ENCODE measurements at regions not wholly inside any gene's neighbourhood (a gene's known extent, or its start where the extent isn't known, plus 50 kb on each side); places are given as distances from the start of the nearest gene placed in this dataset.

DNA sequence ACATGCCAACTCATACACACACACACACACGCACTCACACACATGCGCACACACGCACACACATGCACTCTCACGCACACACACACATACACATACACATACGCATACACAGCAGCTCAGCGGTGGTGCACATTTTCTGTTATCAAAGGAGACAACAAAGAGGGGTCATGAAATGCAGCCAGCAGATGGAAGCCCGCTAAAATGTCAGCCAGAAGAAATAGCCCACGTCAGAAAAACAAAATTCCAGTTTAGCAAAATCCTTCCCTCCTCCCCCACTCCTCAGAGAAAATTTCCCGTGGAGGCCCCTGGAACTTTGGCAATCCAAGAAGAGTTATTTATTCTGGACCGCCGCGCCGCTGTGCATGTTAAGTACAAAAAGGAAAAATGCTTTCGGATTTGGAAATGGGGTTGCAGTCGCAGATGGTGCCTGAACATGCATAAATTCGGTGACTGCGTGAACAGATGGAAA lies 114.6 kb upstream of the VSTM2B start:
- no peaks in the 10 kb centered on the region for H3K4me1 ChIP-seq
- no peaks in the 10 kb centered on the region for H3K36me3 ChIP-seq (ENCODE audit: low read depth, missing control alignments)
- H3K4me3 ChIP-seq = no peak overlapping the region
- 52 to 59% methylated on average over 17 of the region's 17 CpGs for whole genome bisulfite sequencing, 2 donors
- intact Hi-C loops (cut with DNase I; ENCODE audit: low total_unique reads) = no loop called here
- no peak overlapping the region for H3K27ac ChIP-seq
- no peaks in the 10 kb centered on the region for H3K9me3 ChIP-seq
- TF ChIP-seq POLR2A (IDR thresholded peaks at IDR 0.05) = no peak
- TF ChIP-seq CTCF (IDR thresholded peaks at IDR 0.05) = no peak
- DNase-seq = peak; percentile 39
- H3K27me3 ChIP-seq = no peaks in the 10 kb centered on the region

- DNase-seq = no peak
Observed at GRCh38 chr19:29413435-29413834, 112.4 kb upstream of the VSTM2B start.

GRCh38 chr19:29415507-29415906 lies 110.3 kb upstream of the VSTM2B start:
- TF ChIP-seq CTCF (IDR thresholded peaks at IDR 0.05) (no peak), POLR2A (IDR thresholded peaks at IDR 0.05) (no peak)
- WGBS, 2 donors = 53 to 74% methylated on average over 3 to 5 of the region's 5 CpGs

More at GRCh38 chr19:29413435-29413834, 112.4 kb upstream of the VSTM2B start:
- Histone ChIP-seq H3K27me3 (no peaks in the 10 kb centered on the region), H3K9me3 (no peaks in the 10 kb centered on the region), H3K27ac (no peak overlapping the region), H3K4me3 (no peak overlapping the region), H3K36me3 (ENCODE audit: low read depth, missing control alignments) (no peaks in the 10 kb centered on the region), H3K4me1 (no peaks in the 10 kb centered on the region)
- no peak for TF ChIP-seq POLR2A (IDR thresholded peaks at IDR 0.05)
- TF ChIP-seq CTCF (IDR thresholded peaks at IDR 0.05) = no peak
- 75% methylated on average over 3 of the region's 3 CpGs; no CpG with 5 or more reads in 1 of the 2 donors for WGBS, 2 donors
- intact Hi-C loops (cut with DNase I; ENCODE audit: low total_unique reads) = no loop called here

GRCh38 chr19:29417048-29417447 lies 108.7 kb upstream of the VSTM2B start:
- no peak overlapping the region for H3K4me3 ChIP-seq
- DNase-seq = no peak
- H3K9me3 ChIP-seq = no peaks in the 10 kb centered on the region
- no peaks in the 10 kb centered on the region for H3K4me1 ChIP-seq
- TF ChIP-seq POLR2A (IDR thresholded peaks at IDR 0.05) = no peak
- TF ChIP-seq CTCF (IDR thresholded peaks at IDR 0.05) = no peak
- H3K36me3 ChIP-seq (ENCODE audit: low read depth, missing control alignments) = no peaks in the 10 kb centered on the region
- 67% methylated on average over 4 of the region's 4 CpGs; no CpG with 5 or more reads in 1 of the 2 donors for WGBS, 2 donors
- no peak overlapping the region for H3K27ac ChIP-seq
- intact Hi-C loops (cut with DNase I; ENCODE audit: low total_unique reads) = no loop called here
- H3K27me3 ChIP-seq = no peaks in the 10 kb centered on the region

More at GRCh38 chr19:29415507-29415906, 110.3 kb upstream of the VSTM2B start:
- Histone ChIP-seq H3K9me3 (no peaks in the 10 kb centered on the region), H3K36me3 (ENCODE audit: low read depth, missing control alignments) (no peaks in the 10 kb centered on the region), H3K27ac (no peak overlapping the region), H3K4me3 (no peak overlapping the region), H3K4me1 (no peaks in the 10 kb centered on the region), H3K27me3 (no peaks in the 10 kb centered on the region)
- intact Hi-C loops (cut with DNase I; ENCODE audit: low total_unique reads) = no loop called here
- DNase-seq = no peak

DNA sequence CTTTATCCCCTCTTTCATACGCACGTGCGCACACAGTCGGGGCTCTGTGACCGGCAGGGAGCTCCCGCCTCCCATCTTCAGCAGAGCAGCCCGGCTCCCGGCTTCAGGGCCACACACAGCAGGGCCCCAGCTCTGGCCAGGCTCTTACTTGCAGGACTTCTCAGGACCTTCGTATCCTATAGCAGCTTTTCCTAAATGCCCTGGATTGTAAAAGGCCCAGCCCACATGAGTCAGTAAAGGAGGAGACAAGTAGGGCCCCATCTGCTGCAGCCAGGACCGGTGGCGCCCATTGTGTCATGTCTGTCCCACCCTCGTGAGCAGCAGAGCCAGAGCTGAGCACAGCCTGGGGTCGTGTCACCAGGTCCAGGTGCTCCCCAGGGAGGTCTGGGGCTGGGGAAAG lies 107.6 kb upstream of the VSTM2B start:
- Histone ChIP-seq H3K4me1 (no peaks in the 10 kb centered on the region), H3K27ac (no peak overlapping the region), H3K27me3 (no peaks in the 10 kb centered on the region), H3K36me3 (ENCODE audit: low read depth, missing control alignments) (no peaks in the 10 kb centered on the region), H3K9me3 (no peaks in the 10 kb centered on the region), H3K4me3 (no peak overlapping the region)
- TF ChIP-seq CTCF (IDR thresholded peaks at IDR 0.05) = no peak
- TF ChIP-seq POLR2A (IDR thresholded peaks at IDR 0.05) = no peak
- intact Hi-C loops (cut with DNase I; ENCODE audit: low total_unique reads) = no loop called here
- WGBS, 2 donors = 83 to 88% methylated on average over 9 to 13 of the region's 13 CpGs
- DNase-seq = no peak
